NT2/D1 (cell line): ENCODE measurements at regions not wholly inside any gene's neighbourhood (a gene's known extent, or its start where the extent isn't known, plus 50 kb on each side); places are given as distances from the start of the nearest gene placed in this dataset.
"Not testable (repeated sequence)": the region's sequence is repeated elsewhere in the genome, so short reads cannot be mapped to it uniquely, and the experiment has no call there.

Experiments used
- SUZ12 ChIP-seq: IDR thresholded peaks from 2 replicates; pipeline ENCODE4 v1.6.1; 2011; ENCODE audit not compliant: insufficient read length, insufficient read depth; ENCODE audit errors: extremely low read depth
- YY1 ChIP-seq: IDR thresholded peaks from 2 replicates; pipeline ENCODE4 v1.6.1; 2011; ENCODE audit not compliant: insufficient read length, insufficient read depth
- ZNF274 ChIP-seq: IDR thresholded peaks from 2 replicates; pipeline ENCODE4 v1.6.1; 2011; ENCODE audit warnings: mild to moderate bottlenecking, low read depth, low read length

GRCh38 chr4:75280461-75280860 is 233.7 kb downstream of the RCHY1 start:
- not testable (repeated sequence) for TF ChIP-seq ZNF274, SUZ12, YY1
